Colonic mucosa (tissue), 4 donors: ENCODE measurements at regions not wholly inside any gene's neighbourhood (a gene's known extent, or its start where the extent isn't known, plus 50 kb on each side); places are given as distances from the start of the nearest gene placed in this dataset.

Experiments
- DNase-seq: peaks from one replicate; pipeline ENCODE4 v3.0.0-alpha.2; 2020
- H3K27ac ChIP-seq: fragments of 200-600 bp; one replicate; pipeline ENCODE4 v1.8.0; 2021
- H3K27me3 ChIP-seq: fragments of 200-600 bp; one replicate; pipeline ENCODE4 v1.8.0; 2021
- H3K36me3 ChIP-seq: fragments of 200-600 bp; one replicate; pipeline ENCODE4 v1.8.0; 2021
- H3K4me1 ChIP-seq: fragments of 200-600 bp; one replicate; pipeline ENCODE4 v1.8.0; 2021; ENCODE audit warnings: mild to moderate bottlenecking
- H3K4me3 ChIP-seq: fragments of 200-600 bp; one replicate; pipeline ENCODE4 v1.8.0; 2021
- H3K9ac ChIP-seq, 2 donors: one replicate each; pipeline ENCODE4 v1.7.0; 2013; ENCODE audit warnings: control low read depth in 2 of 2, low read depth in 2 of 2, low read length in 2 of 2
- H3K9me3 ChIP-seq: fragments of 200-600 bp; one replicate; pipeline ENCODE4 v1.8.0; 2021
- CTCF ChIP-seq: fragments of 200-600 bp; IDR thresholded peaks from one replicate; pipeline ENCODE4 v1.8.0; 2022; ENCODE audit warnings: antibody characterized with exemption, mild to moderate bottlenecking
- intact Hi-C: fragments of 100-400 bp; cut with DNase I; formaldehyde crosslinking; loops from one replicate; pipeline ENCODE4 v1.14.1; 2022
- donor health status: healthy.
- donor health status: DM: no; HTN: no; CAD: no.
- donor health status: DM: no; HTN: no; CAD: no.

GRCh38 chr15:96264351-96264798 is 66.1 kb upstream of the NR2F2 start:
- Histone ChIP-seq H3K9me3 (no peaks in the 10 kb centered on the region), H3K4me1 (no peaks in the 10 kb centered on the region), H3K4me3 (no peak overlapping the region), H3K36me3 (no peaks in the 10 kb centered on the region), H3K27ac (no peak overlapping the region), H3K9ac (no peak overlapping the region), H3K27me3 (no peaks in the 10 kb centered on the region)
- TF ChIP-seq CTCF = no peak
- intact Hi-C loops = no loop called here
- DNase-seq = no peak

- Histone ChIP-seq H3K36me3 (no peaks in the 10 kb centered on the region), H3K9ac (no peak overlapping the region), H3K27ac (no peak overlapping the region), H3K9me3 (no peaks in the 10 kb centered on the region), H3K4me1 (no peaks in the 10 kb centered on the region), H3K27me3 (no peaks in the 10 kb centered on the region), H3K4me3 (no peak overlapping the region)
- intact Hi-C loops = no loop called here
- no peak for DNase-seq
- no peak for TF ChIP-seq CTCF
Observed at GRCh38 chr15:96264801-96265515, 65.5 kb upstream of the NR2F2 start.

- no peak for TF ChIP-seq CTCF
- Histone ChIP-seq H3K27me3 (no peaks in the 10 kb centered on the region), H3K4me1 (no peaks in the 10 kb centered on the region), H3K4me3 (no peak overlapping the region), H3K9ac (no peak overlapping the region), H3K9me3 (no peaks in the 10 kb centered on the region), H3K36me3 (no peaks in the 10 kb centered on the region), H3K27ac (no peak overlapping the region)
- DNase-seq = no peak
- intact Hi-C loops = no loop called here
Observed at GRCh38 chr15:96266456-96266855, 64.0 kb upstream of the NR2F2 start.

- intact Hi-C loops = no loop called here
Observed at GRCh38 chr15:96267463-96267862, 63.0 kb upstream of the NR2F2 start.

DNA sequence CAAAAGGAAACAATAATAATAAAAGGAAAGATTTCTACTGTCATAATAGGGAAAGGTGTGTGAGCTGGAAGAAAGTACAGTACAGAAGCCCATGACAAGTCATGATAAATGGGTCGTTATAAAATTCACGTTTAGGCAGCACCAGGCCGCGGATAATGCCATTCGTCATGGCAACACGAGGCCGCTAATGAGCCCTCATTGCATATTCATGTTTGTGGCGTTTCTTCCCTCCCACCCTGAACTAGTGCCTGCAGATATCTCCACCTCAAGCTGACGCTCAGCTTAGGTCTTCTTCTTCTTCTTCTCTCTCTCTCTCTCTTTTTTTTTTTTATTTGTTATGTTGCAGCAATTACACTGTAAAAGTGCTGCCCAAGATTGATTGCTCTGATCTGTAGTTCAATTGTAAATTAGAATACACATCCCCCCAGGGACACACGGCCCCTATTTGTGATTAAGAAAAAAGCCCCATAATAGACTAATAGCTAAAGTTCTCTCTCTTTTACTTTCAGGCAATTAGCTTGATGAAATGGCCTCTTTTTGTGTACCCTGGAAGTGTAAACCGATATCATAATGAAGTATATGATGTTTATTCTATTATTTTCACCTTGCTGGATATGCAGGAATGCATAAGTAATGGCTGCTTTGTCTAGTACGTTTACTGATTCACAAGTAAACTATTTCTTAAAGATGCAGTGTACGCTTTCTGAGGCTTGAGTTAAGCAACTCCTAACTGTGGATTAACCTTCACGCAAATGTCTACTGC is 61.9 kb upstream of the NR2F2 start:
- intact Hi-C loops = no loop called here
- Histone ChIP-seq H3K9me3 (no peaks in the 10 kb centered on the region), H3K9ac (no peak overlapping the region), H3K27ac (no peak overlapping the region), H3K4me3 (no peak overlapping the region), H3K36me3 (no peaks in the 10 kb centered on the region), H3K4me1 (no peaks in the 10 kb centered on the region), H3K27me3 (no peaks in the 10 kb centered on the region)
- TF ChIP-seq CTCF = no peak
- no peak for DNase-seq

More at GRCh38 chr15:96267463-96267862, 63.0 kb upstream of the NR2F2 start:
- no peak overlapping the region for H3K9ac ChIP-seq
- DNase-seq = no peak
- H3K36me3 ChIP-seq = no peaks in the 10 kb centered on the region
- H3K27me3 ChIP-seq = no peaks in the 10 kb centered on the region
- H3K4me3 ChIP-seq = no peak overlapping the region
- TF ChIP-seq CTCF = no peak
- H3K27ac ChIP-seq = no peak overlapping the region
- no peaks in the 10 kb centered on the region for H3K4me1 ChIP-seq
- no peaks in the 10 kb centered on the region for H3K9me3 ChIP-seq
